HG02973 (cell line): ENCODE measurements at regions not wholly inside any gene's neighbourhood (a gene's known extent, or its start where the extent isn't known, plus 50 kb on each side); places are given as distances from the start of the nearest gene placed in this dataset.
"Not testable (repeated sequence)": the region's sequence is repeated elsewhere in the genome, so short reads cannot be mapped to it uniquely, and the experiment has no call there.

ENCODE experiments used
- ATAC-seq: cut with Tn5 transposase; IDR thresholded peaks from one replicate; pipeline ENCODE4 v1.9.1; 2021; ENCODE audit warnings: moderate library complexity; ENCODE audit not compliant: unreplicated experiment

DNA sequence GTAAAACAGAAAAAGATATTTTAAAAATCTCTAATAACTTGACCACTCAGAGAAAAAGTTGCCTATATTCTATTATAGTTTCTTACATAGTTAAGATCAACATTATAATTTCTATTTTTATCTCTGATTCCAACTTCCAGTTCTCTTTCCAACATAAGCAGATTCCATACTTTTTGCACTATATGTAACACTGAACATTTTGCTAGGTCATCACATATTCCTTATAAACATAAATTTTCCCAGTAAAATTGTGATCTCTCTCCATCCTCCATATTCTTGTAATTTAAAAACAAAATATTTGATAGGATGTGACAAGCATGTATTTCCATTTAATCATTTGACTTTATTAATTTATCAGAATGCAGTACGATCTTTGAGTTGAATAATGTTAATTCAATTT is 170.4 kb upstream of the THSD7A start:
- no peak for ATAC-seq

DNA sequence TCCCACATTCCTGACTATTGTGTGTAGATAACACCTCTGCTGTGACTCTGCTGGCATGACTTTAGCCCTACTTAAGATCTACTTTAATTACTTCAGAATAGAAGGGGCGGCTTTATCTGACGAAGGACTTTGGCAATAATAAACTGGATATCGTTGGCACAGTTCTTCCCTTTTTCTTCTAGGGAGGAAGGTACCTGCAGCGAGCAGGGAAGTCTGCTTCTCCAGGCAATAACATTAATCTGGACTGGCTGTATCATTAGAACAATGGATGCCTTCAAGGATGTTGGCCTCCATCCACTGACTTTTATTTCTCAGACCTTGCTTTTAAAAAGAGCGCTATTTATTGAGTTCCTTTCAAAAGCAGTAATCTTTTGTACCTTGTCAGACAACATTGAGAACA is 172.6 kb upstream of the THSD7A start:
- no peak for ATAC-seq

GRCh38 chr7:12007576-12007975 is 175.6 kb upstream of the THSD7A start:
- no peak for ATAC-seq

DNA sequence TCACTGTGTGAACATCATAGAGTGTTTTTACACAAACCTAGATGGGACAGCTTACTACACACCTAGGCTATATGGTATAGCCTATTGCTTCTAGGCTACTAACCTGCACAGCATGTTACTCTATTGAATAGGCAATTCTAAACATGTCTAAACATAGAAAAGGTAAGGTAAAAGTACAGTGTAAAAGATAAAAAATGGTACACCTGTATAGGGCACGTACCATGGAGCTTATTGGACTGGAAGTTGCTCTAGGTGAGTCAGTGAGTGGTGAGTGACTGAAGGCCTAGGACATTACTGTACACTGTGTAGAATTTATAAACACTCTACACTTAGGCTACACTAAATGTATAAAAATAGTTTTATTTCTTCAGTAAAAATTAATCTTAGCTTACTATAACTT is 182.0 kb upstream of the THSD7A start:
- no peak for ATAC-seq

- ATAC-seq = no peak
These were observed 184.4 kb upstream of the THSD7A start for GRCh38 chr7:12016439-12016838.

DNA sequence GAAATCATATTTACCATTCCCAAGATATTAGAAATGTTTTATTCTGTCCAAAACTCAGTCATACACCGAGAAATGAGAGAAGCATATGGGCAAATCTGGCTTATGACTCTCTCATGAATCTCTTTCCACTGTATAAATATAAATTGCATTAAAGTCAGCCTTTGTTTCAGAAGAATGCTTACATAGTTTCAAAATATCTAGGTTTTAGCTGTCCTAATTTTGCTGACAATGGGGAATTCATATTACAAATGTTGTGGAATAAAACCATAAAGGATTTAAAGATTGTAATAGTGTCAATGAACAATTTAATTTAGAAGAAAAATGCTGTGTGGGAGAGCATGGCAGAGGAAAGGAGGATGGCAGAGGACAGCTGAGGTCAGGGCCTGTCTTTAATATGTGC is 185.0 kb upstream of the THSD7A start:
- ATAC-seq = no peak

- ATAC-seq = not testable (repeated sequence)
These were observed 189.1 kb upstream of the TMEM106B start for GRCh38 chr7:12022011-12022410.

DNA sequence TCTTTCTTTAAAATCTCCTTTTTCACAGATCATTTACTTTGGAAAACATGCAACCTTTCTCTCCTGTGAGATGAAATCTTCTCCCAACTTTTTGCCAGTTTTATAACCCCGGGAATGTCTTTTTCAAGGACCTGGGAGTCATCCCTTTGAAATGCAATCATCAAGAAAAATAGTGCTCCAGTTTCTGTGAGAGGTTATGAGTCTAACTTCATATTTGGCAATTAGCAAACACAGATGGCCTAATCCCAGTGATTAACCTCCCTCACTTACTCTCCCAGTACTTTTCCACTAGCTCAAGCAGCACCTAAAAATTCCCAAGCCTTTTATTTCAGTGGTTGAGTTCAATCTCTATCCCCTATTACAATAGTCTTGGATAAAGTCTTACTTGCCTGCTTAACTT is 185.8 kb upstream of the TMEM106B start:
- no peak for ATAC-seq

- no peak for ATAC-seq
These were observed 182.6 kb upstream of the TMEM106B start for GRCh38 chr7:12028508-12028907.

DNA sequence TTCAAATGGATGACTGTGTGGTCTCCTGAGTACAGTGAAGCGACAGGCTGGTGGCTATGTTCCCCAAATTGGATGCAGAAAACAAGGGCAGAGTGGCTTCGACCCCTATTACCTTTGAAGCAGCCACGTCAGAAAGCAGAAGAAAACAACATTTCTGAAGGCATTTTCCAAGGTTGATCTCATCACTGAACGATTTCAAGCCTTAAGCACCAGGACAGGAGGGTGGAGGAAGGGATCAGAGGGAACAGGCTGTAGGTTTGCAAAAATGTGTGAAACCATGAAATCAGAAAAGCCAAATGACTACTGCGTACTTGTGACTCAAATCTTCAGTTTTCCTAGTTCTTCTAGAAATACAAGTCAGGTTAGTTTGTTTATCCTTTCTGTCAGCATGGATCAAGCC is 181.0 kb upstream of the TMEM106B start:
- no peak for ATAC-seq

GRCh38 chr7:12031186-12031585 is 179.9 kb upstream of the TMEM106B start:
- ATAC-seq = no peak

GRCh38 chr7:12031638-12032037 is 179.5 kb upstream of the TMEM106B start:
- ATAC-seq = no peak

- no peak for ATAC-seq
These were observed 178.9 kb upstream of the TMEM106B start for GRCh38 chr7:12032146-12032545.

GRCh38 chr7:12043457-12043856 is 167.6 kb upstream of the TMEM106B start:
- not testable (repeated sequence) for ATAC-seq

DNA sequence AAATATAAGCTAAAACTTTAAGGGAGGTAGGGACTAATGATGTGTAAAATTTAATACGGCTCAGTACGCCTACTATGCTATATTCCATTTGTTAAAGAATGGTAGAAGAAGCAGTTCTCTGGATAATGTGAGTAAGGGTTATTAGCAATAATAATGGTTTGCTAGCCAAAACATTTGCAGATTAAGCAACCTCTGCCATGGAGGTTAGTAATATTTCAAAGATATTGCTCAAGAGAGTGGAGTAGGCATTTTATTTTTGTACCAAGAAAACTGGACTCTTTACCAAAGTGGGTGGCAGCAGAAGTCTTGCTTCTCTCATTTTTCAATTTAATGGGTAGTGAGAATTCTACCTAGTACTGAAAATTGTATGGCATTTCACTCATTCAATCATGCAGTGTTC is 158.9 kb upstream of the TMEM106B start:
- ATAC-seq = no peak

- no peak for ATAC-seq
These were observed 157.5 kb upstream of the TMEM106B start for GRCh38 chr7:12053561-12053960.

DNA sequence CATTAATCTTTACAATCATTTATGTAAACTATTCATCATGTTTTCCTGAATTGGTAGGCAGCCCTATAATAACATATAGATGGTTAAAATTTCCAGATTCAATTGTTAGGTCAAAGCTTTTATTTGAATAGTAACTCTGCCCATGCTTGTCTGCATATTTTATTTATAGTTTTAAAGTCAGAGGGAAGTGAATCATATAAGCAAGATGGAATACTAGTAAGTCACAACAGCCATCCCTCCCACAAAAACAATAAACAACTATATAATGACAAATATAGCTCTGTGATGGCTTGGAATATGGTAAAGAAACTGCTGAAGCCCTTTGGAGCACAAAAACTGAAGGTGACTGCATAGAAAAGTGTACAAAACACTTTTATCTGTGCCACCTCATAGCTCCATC is 156.3 kb upstream of the TMEM106B start:
- no peak for ATAC-seq

- no peak for ATAC-seq
These were observed 154.7 kb upstream of the TMEM106B start for GRCh38 chr7:12056381-12056780.

DNA sequence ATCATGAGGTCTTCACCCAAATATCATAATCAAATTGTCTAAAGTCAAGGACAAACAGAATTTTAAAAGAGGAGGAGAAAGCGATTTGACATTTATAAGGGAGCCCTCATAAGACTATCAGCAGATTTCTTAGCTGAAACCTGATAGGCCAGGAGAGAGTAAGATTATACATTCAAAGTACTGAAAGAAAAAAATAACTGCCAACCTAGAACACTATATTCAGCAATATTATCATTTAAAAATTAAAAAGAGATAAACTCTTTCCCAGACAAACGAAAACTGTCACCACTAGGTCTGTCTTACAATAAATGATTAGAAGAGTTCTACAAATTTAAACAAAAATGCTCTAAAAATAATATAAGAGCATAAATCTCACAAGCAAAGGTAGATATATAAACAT is 154.1 kb upstream of the TMEM106B start:
- ATAC-seq = no peak

- ATAC-seq = no peak
These were observed 149.0 kb upstream of the TMEM106B start for GRCh38 chr7:12062062-12062461.

- ATAC-seq = no peak
These were observed 146.4 kb upstream of the TMEM106B start for GRCh38 chr7:12064586-12065127.

DNA sequence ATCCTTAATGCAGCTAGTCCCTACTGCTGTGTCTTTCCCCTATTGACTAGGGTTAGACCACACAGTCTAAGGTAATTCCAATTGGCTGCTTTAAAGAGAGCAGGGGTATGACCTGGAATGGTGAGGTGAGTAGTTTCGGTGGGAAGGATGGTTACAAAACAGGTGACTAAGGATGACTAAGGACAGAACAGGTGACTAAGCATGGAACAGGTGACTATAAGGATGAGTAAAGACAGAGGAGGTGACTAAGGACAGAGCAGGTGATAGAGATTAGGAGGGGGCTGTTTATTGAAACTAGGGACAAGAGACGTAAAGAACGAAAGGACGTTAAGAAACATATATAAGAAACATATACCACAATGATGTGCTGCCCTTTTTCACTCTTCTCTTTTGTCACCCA is 145.1 kb upstream of the TMEM106B start:
- ATAC-seq = no peak

DNA sequence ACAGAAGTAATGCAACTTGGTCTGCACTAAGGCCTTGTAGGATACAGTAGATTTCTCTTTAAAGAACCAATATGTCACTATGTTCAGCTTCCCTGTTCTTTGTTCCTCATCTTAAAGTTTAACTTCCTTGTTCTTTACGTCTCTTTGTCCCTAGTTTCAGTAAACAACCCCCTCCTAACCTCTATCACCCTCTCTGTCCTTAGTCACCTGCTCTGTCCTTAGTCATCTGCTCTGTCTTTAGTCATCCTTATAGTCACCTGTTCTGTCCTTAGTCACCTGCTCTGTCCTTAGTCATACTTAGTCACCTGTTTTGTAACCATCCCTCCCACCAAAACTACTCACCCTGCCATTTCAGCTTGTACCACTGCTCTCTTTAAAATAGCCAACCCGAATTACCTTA is 144.6 kb upstream of the TMEM106B start:
- no peak for ATAC-seq
